Mesothelial cell of epicardium (in vitro differentiated cells): ENCODE measurements at regions not wholly inside any gene's neighbourhood (a gene's known extent, or its start where the extent isn't known, plus 50 kb on each side); places are given as distances from the start of the nearest gene placed in this dataset.

Experiments used
- DNase-seq, 2 experiments: peaks; one replicate each; pipeline ENCODE4 v3.0.0; 2021; ENCODE audit warnings: low spot score in 2 of 2; ENCODE audit not compliant: unreplicated experiment in 2 of 2
- H3K27ac Mint-ChIP-seq: 2 replicates; pipeline ENCODE4 v1.8.0; 2021; ENCODE audit warnings: mixed read lengths
- H3K27me3 Mint-ChIP-seq: 2 replicates; pipeline ENCODE4 v1.8.0; 2021; ENCODE audit warnings: low read depth, mixed read lengths
- H3K36me3 Mint-ChIP-seq: 2 replicates; pipeline ENCODE4 v1.8.0; 2021; ENCODE audit warnings: mixed read lengths
- H3K4me1 Mint-ChIP-seq: 2 replicates; pipeline ENCODE4 v1.8.0; 2021; ENCODE audit warnings: mixed read lengths
- H3K4me3 Mint-ChIP-seq: 2 replicates; pipeline ENCODE4 v1.8.0; 2021; ENCODE audit warnings: mild to moderate bottlenecking, moderate library complexity, mixed read lengths
- H3K9me3 Mint-ChIP-seq: 2 replicates; pipeline ENCODE4 v1.8.0; 2021; ENCODE audit warnings: mixed read lengths
- CTCF ChIP-seq: fragments of 200-600 bp; sonication (generic); IDR thresholded peaks from one replicate; pipeline ENCODE4 v1.5.0; 2021; ENCODE audit warnings: antibody characterized with exemption; ENCODE audit not compliant: unreplicated experiment

GRCh38 chr4:102139132-102139573 is 206.1 kb downstream of the SLC39A8 start:
- no peak for DNase-seq
- Mint-ChIP-seq H3K4me3 (no peak overlapping the region), H3K9me3 (no peaks in the 10 kb centered on the region), H3K4me1 (no peaks in the 10 kb centered on the region), H3K36me3 (no peaks in the 10 kb centered on the region), H3K27ac (no peak overlapping the region), H3K27me3 (no peaks in the 10 kb centered on the region)
- no peak for TF ChIP-seq CTCF

GRCh38 chr4:102137217-102137616 is 208.1 kb downstream of the SLC39A8 start:
- Mint-ChIP-seq H3K36me3 (no peaks in the 10 kb centered on the region), H3K4me3 (no peak overlapping the region), H3K9me3 (no peaks in the 10 kb centered on the region), H3K4me1 (no peaks in the 10 kb centered on the region), H3K27me3 (no peaks in the 10 kb centered on the region), H3K27ac (no peak overlapping the region)
- TF ChIP-seq CTCF: no peak
- no peak for DNase-seq

- Mint-ChIP-seq H3K4me3 (no peak overlapping the region), H3K4me1 (no peaks in the 10 kb centered on the region), H3K9me3 (peaks cover 33% of the 10 kb centered on the region), H3K27ac (no peak overlapping the region), H3K36me3 (no peaks in the 10 kb centered on the region), H3K27me3 (no peaks in the 10 kb centered on the region)
- no peak for TF ChIP-seq CTCF
- DNase-seq: no peak
These were observed 215.5 kb downstream of the SLC39A8 start for GRCh38 chr4:102129810-102130209.
